GM12892 (cell line): ENCODE measurements at regions not wholly inside any gene's neighbourhood (a gene's known extent, or its start where the extent isn't known, plus 50 kb on each side); places are given as distances from the start of the nearest gene placed in this dataset.

Source experiments
- POLR2A ChIP-seq: IDR thresholded peaks from 2 replicates; pipeline ENCODE4 v1.6.1; 2011; ENCODE audit warnings: low read depth, low read length, control low read depth
- POLR2AphosphoS5 ChIP-seq: IDR thresholded peaks from 2 replicates; pipeline ENCODE4 v1.6.1; 2011; ENCODE audit warnings: low read depth, low read length, control low read depth

- TF ChIP-seq POLR2A, result no peak
- no peak for TF ChIP-seq POLR2AphosphoS5
Observed at GRCh38 chr4:13903061-13903460, 275.5 kb upstream of the BOD1L1 start.
